OCI-LY3 (cell line): ENCODE measurements at regions not wholly inside any gene's neighbourhood (a gene's known extent, or its start where the extent isn't known, plus 50 kb on each side); places are given as distances from the start of the nearest gene placed in this dataset.

Experiments used
- EZH2phosphoT487 ChIP-seq: fragments of 200-600 bp; shearing (Covaris generic); IDR thresholded peaks from 2 replicates; pipeline ENCODE4 v1.6.1; 2018; ENCODE audit warnings: antibody characterized with exemption, mixed run types, low read depth
- TF ChIP-seq, protein P1 (sequence below): fragments of 200-600, 300-600 bp; sonication (generic); IDR thresholded peaks from 2 replicates; pipeline ENCODE4 v1.5.1; 2014; ENCODE audit warnings: antibody characterized with exemption, low read length, low read depth

DNA sequence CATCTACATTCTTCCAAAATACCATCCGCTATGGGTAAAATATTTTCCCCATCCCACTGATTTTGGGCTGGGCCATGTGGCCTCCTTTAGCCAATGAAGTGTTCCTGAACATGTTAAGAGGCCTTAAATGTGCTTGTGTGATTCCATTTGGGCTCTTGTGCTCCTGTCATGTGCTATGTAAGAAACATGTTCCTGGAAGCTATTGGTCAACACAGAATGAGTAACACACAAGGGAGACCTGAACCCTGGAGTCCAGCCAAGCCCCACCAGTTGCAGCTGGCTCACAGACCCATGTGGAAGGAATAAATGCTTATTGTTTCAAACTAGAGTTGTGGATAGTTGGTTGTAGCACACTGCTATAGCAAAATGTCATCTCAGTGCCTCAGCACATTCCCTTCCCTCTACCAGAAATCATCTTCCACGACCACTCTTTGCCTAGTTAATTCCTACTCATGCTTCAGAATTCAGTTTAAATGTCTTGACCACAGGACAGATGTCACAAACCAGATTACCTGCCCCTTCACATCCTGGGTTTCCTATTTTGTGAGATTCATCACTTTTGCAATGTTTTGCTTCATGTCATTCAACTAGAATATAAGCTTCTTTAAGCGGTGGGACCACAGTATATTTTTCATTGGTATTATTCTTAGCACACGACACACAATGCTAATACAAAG lies 217.3 kb upstream of the EEA1 start:
- TF ChIP-seq, protein P1, sequence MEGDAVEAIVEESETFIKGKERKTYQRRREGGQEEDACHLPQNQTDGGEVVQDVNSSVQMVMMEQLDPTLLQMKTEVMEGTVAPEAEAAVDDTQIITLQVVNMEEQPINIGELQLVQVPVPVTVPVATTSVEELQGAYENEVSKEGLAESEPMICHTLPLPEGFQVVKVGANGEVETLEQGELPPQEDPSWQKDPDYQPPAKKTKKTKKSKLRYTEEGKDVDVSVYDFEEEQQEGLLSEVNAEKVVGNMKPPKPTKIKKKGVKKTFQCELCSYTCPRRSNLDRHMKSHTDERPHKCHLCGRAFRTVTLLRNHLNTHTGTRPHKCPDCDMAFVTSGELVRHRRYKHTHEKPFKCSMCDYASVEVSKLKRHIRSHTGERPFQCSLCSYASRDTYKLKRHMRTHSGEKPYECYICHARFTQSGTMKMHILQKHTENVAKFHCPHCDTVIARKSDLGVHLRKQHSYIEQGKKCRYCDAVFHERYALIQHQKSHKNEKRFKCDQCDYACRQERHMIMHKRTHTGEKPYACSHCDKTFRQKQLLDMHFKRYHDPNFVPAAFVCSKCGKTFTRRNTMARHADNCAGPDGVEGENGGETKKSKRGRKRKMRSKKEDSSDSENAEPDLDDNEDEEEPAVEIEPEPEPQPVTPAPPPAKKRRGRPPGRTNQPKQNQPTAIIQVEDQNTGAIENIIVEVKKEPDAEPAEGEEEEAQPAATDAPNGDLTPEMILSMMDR = no peak
- no peak for TF ChIP-seq EZH2phosphoT487
